Mesenchymal stem cell (in vitro differentiated cells and primary cell): ENCODE measurements at regions not wholly inside any gene's neighbourhood (a gene's known extent, or its start where the extent isn't known, plus 50 kb on each side); places are given as distances from the start of the nearest gene placed in this dataset.

Experiments
- DNase-seq: peaks from one replicate; pipeline ENCODE4 v3.0.0-alpha.2; 2013
- H2AFZ ChIP-seq: one replicate; pipeline ENCODE4 v1.6.1; 2013; ENCODE audit warnings: low read depth, mild to moderate bottlenecking, control low read depth, inconsistent platforms, low read length, moderate library complexity
- H2AK5ac ChIP-seq: 2 replicates; pipeline ENCODE4 v1.6.1; 2013; ENCODE audit warnings: low read length, moderate library complexity, mild to moderate bottlenecking, inconsistent platforms; ENCODE audit not compliant: severe bottlenecking
- H2BK120ac ChIP-seq: one replicate; pipeline ENCODE4 v1.6.1; 2013; ENCODE audit warnings: low read depth, mild to moderate bottlenecking, inconsistent platforms, low read length, moderate library complexity
- H2BK12ac ChIP-seq, 2 experiments: one replicate each; pipeline ENCODE4 v1.6.1; 2013; ENCODE audit warnings: inconsistent platforms in 2 of 2, low read length in 2 of 2, mild to moderate bottlenecking in 2 of 2, moderate library complexity in 2 of 2, control low read depth in 1 of 2
- H2BK15ac ChIP-seq: one replicate; pipeline ENCODE4 v1.6.1; 2013; ENCODE audit warnings: mild to moderate bottlenecking, low read depth, inconsistent platforms; ENCODE audit not compliant: poor library complexity, severe bottlenecking
- H2BK5ac ChIP-seq: 2 replicates; pipeline ENCODE4 v1.6.1; 2013; ENCODE audit warnings: low read depth, mild to moderate bottlenecking, low read length, control low read depth, inconsistent platforms; ENCODE audit not compliant: poor library complexity, severe bottlenecking
- H3K14ac ChIP-seq, 2 experiments: one replicate each; pipeline ENCODE4 v1.6.1; 2013; ENCODE audit warnings: inconsistent platforms in 2 of 2, low read length in 2 of 2, control low read depth in 1 of 2, mild to moderate bottlenecking in 1 of 2, moderate library complexity in 1 of 2
- H3K18ac ChIP-seq, 2 experiments: one replicate each; pipeline ENCODE4 v1.6.1; 2013; ENCODE audit warnings: inconsistent platforms in 2 of 2, low read length in 2 of 2, control low read depth in 1 of 2, low read depth in 1 of 2, mild to moderate bottlenecking in 1 of 2
- H3K23ac ChIP-seq, 2 experiments: one replicate each; pipeline ENCODE4 v1.6.1; 2013; ENCODE audit warnings: inconsistent platforms in 2 of 2, low read length in 2 of 2, mild to moderate bottlenecking in 2 of 2, moderate library complexity in 2 of 2, control low read depth in 1 of 2
- H3K27ac ChIP-seq: 2 replicates; pipeline ENCODE4 v1.5.1; 2013; ENCODE audit warnings: mild to moderate bottlenecking, moderate library complexity, low read length, control low read depth, inconsistent platforms; ENCODE audit not compliant: poor library complexity, severe bottlenecking
- H3K27me3 ChIP-seq, 2 experiments: 2 replicates each; pipeline versions ENCODE4 v1.6.1 to v1.7.0; 2013; ENCODE audit warnings: low read length in 2 of 2, mild to moderate bottlenecking in 2 of 2, moderate library complexity in 2 of 2, control low read depth in 1 of 2, inconsistent platforms in 1 of 2; ENCODE audit not compliant: control insufficient read depth in 1 of 2, insufficient read depth in 1 of 2
- H3K36me3 ChIP-seq, 2 experiments: 2 replicates each; pipeline versions ENCODE4 v1.6.1 to v1.7.0; 2013; ENCODE audit warnings: low read length in 2 of 2, control low read depth in 1 of 2, inconsistent platforms in 1 of 2, low read depth in 1 of 2, mild to moderate bottlenecking in 1 of 2; ENCODE audit not compliant: insufficient read depth in 2 of 2, control insufficient read depth in 1 of 2
- H3K4ac ChIP-seq, 2 experiments: one replicate each; pipeline ENCODE4 v1.6.1; 2013; ENCODE audit warnings: inconsistent platforms in 2 of 2, low read length in 2 of 2, mild to moderate bottlenecking in 2 of 2, moderate library complexity in 2 of 2, control low read depth in 1 of 2, low read depth in 1 of 2
- H3K4me1 ChIP-seq: 2 replicates; pipeline ENCODE4 v1.6.1; 2013; ENCODE audit warnings: low read depth, low read length, control low read depth; ENCODE audit not compliant: control insufficient read depth, insufficient read depth
- H3K4me2 ChIP-seq: 2 replicates; pipeline ENCODE4 v1.6.1; 2013; ENCODE audit warnings: low read length, mild to moderate bottlenecking, inconsistent platforms; ENCODE audit not compliant: poor library complexity, severe bottlenecking
- H3K4me3 ChIP-seq, 2 experiments: 2 replicates each; pipeline versions ENCODE4 v1.5.1 to v1.7.0; 2013; ENCODE audit warnings: low read length in 2 of 2, mild to moderate bottlenecking in 2 of 2, control low read depth in 1 of 2, low read depth in 1 of 2; ENCODE audit not compliant: insufficient read depth in 1 of 2
- H3K79me1 ChIP-seq: replicated peaks from 2 replicates; pipeline ENCODE4 v1.6.1; 2013; ENCODE audit warnings: mild to moderate bottlenecking, control low read depth, low read length, inconsistent platforms; ENCODE audit not compliant: poor library complexity, severe bottlenecking
- H3K9ac ChIP-seq: 2 replicates; pipeline ENCODE4 v1.7.0; 2013; ENCODE audit warnings: mild to moderate bottlenecking, low read length, moderate library complexity
- H3K9me3 ChIP-seq: 2 replicates; pipeline ENCODE4 v1.7.0; 2013; ENCODE audit warnings: mild to moderate bottlenecking, low read length; ENCODE audit not compliant: control insufficient read depth
- H4K8ac ChIP-seq: one replicate; pipeline ENCODE4 v1.6.1; 2013; ENCODE audit warnings: inconsistent platforms, mild to moderate bottlenecking, low read length, moderate library complexity
- H4K91ac ChIP-seq: one replicate; pipeline ENCODE4 v1.6.1; 2013; ENCODE audit warnings: mild to moderate bottlenecking, low read length, inconsistent platforms
- WGBS: methylation state at CpG from one replicate; pipeline ENCODE4 v1.1.7; 2013; ENCODE audit warnings: mixed read lengths; 5-methylcytosine and 5-hydroxymethylcytosine counted together

DNA sequence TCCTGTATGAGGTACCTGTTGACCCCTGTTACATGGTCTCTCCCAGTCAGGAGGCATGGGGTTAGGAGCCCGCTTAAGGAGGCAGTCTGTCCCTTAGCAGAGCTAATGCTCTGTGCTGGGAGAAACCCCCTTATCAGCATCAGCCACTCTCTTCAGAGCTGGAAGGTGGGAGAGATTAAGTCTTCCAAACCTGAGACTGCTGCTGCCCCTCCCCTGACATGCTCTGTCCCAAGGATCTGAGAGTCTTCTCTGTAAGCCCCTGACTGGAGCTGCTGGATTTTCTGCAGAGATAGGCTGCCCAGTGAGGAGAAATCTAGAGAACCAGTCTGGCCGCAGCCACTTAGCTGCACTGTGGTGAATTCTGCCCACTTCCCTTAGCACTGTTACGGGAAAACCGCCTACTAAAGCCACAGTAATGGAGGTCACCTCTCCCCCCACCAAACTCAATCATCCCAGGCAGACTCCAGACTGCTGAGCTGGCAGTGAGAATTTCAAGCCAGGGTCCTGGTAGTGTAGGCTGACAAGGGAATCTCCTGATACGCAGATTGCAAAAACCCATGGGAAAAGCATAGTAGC lies 222.3 kb downstream of the DDX3Y start:
- Histone ChIP-seq H3K27me3 (no peaks in the 10 kb centered on the region), H4K91ac (no peak overlapping the region), H3K36me3 (no peaks in the 10 kb centered on the region), H2BK5ac (no peak overlapping the region), H3K27ac (no peak overlapping the region), H3K23ac (no peak overlapping the region), H3K4me1 (no peaks in the 10 kb centered on the region), H3K9me3 (no peaks in the 10 kb centered on the region), H2AK5ac (no peak overlapping the region), H3K9ac (no peak overlapping the region), H2AFZ (no peak overlapping the region), H3K4ac (no peak overlapping the region), H3K4me2 (no peak overlapping the region), H2BK12ac (no peak overlapping the region), H2BK120ac (no peak overlapping the region), H3K14ac (no peak overlapping the region), H3K79me1 (no peaks in the 10 kb centered on the region), H3K4me3 (no peak overlapping the region), H2BK15ac (no peak overlapping the region), H4K8ac (no peak overlapping the region), H3K18ac (no peak overlapping the region)
- WGBS = 68% methylated on average over 2 of the region's 5 CpGs
- DNase-seq = no peak

DNA sequence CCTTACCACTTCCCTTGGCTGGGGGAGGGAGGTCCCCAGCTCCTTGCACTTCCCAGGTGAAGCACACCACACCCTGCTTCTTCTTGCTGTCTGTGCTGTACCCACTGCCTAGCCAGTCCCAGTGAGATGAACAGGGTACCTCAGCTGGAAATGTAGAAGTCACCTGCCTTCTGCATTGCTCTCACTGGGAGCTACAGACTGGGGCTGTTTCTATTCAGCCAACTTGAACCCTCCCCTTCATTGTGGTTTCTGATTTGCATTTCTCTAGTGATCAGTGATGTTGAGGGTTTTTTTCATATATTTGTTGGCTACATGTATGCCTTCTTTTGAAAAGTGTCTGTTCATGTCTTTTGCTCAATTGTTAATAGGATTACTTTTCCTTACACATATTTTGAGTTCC lies 222.8 kb downstream of the DDX3Y start:
- Histone ChIP-seq H4K8ac (no peak overlapping the region), H3K14ac (no peak overlapping the region), H2BK12ac (no peak overlapping the region), H3K4me2 (no peak overlapping the region), H3K27ac (no peak overlapping the region), H2BK15ac (no peak overlapping the region), H4K91ac (no peak overlapping the region), H3K9me3 (no peaks in the 10 kb centered on the region), H2BK5ac (no peak overlapping the region), H3K27me3 (no peaks in the 10 kb centered on the region), H3K79me1 (no peaks in the 10 kb centered on the region), H2AFZ (no peak overlapping the region), H2BK120ac (no peak overlapping the region), H3K4me1 (no peaks in the 10 kb centered on the region), H3K18ac (no peak overlapping the region), H3K4me3 (no peak overlapping the region), H3K23ac (no peak overlapping the region), H3K4ac (no peak overlapping the region), H3K36me3 (no peaks in the 10 kb centered on the region), H3K9ac (no peak overlapping the region), H2AK5ac (no peak overlapping the region)
- DNase-seq = no peak

DNA sequence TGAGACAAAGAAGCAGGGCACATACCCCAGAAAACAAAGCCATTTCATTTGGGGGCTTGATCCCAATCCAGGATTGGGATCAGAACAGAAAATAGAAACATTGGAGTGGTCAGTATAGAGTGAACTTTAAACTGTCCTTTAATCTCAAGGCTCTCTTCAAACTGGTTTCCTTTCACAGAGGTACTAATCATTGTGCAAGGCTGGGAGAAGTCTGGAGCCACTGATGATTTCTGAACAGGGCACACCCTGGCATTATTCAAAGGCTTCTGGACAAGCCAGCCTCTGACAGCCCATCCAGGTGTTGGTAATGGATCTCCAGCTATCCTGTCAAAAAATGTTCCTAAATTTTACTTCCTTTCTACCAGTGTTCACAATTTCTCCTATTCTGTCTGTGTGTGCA lies 244.5 kb downstream of the DDX3Y start:
- H3K27me3 ChIP-seq = no peaks in the 10 kb centered on the region
- H4K8ac ChIP-seq = no peak overlapping the region
- H3K4me1 ChIP-seq = no peaks in the 10 kb centered on the region
- H3K4me3 ChIP-seq = no peak overlapping the region
- H2BK5ac ChIP-seq = no peak overlapping the region
- H3K23ac ChIP-seq = no peak overlapping the region
- no peak overlapping the region for H2AFZ ChIP-seq
- H2AK5ac ChIP-seq = no peak overlapping the region
- H3K9me3 ChIP-seq = no peaks in the 10 kb centered on the region
- H3K27ac ChIP-seq = no peak overlapping the region
- no peak overlapping the region for H2BK12ac ChIP-seq
- H3K14ac ChIP-seq = no peak overlapping the region
- H4K91ac ChIP-seq = no peak overlapping the region
- no peaks in the 10 kb centered on the region for H3K79me1 ChIP-seq
- no peaks in the 10 kb centered on the region for H3K36me3 ChIP-seq
- no peak overlapping the region for H3K9ac ChIP-seq
- H3K4ac ChIP-seq = no peak overlapping the region
- H2BK120ac ChIP-seq = no peak overlapping the region
- H3K4me2 ChIP-seq = no peak overlapping the region
- DNase-seq = peak; percentile 0
- no peak overlapping the region for H2BK15ac ChIP-seq
- no peak overlapping the region for H3K18ac ChIP-seq

DNA sequence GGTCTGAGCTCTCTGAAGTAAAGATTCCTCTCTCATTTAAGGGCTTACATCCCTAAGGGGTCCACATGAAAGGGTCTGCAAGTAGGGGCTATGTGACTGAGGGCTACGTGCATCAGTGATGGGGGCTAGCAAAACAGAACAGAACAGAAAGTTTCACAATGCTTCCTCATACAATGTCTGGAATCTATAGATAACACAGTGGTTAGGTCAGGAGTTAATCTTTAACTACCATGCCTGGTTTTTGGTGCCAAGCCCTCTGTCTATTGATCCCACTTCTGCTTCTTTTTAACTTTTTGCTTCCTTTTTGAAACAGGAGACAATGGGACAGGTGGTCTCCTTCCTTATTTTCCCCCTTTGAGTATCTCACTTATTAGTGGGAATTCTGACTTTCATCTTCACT lies 263.0 kb downstream of the DDX3Y start:
- Histone ChIP-seq H2BK120ac (no peak overlapping the region), H3K27ac (no peak overlapping the region), H3K4me1 (no peaks in the 10 kb centered on the region), H2BK15ac (no peak overlapping the region), H3K9me3 (no peaks in the 10 kb centered on the region), H4K91ac (no peak overlapping the region), H3K14ac (no peak overlapping the region), H3K79me1 (no peaks in the 10 kb centered on the region), H3K9ac (no peak overlapping the region), H3K4me3 (no peak overlapping the region), H2BK12ac (no peak overlapping the region), H2AK5ac (no peak overlapping the region), H2BK5ac (no peak overlapping the region), H3K36me3 (no peaks in the 10 kb centered on the region), H2AFZ (no peak overlapping the region), H3K18ac (no peak overlapping the region), H4K8ac (no peak overlapping the region), H3K23ac (no peak overlapping the region), H3K4me2 (no peak overlapping the region), H3K27me3 (no peaks in the 10 kb centered on the region), H3K4ac (no peak overlapping the region)
- no peak for DNase-seq
- WGBS = no CpG with 5 or more reads among the region's 1 CpG
